ENCODE measurements at regions not wholly inside any gene's neighbourhood (a gene's known extent, or its start where the extent isn't known, plus 50 kb on each side); places are given as distances from the start of the nearest gene placed in this dataset.

- in situ Hi-C loops (cut with MboI; ENCODE audit: low sequenced_read_pairs) = no loop called here
These were observed 63.6 kb upstream of the ARID2 start for GRCh38 chr12:45665941-45666340.

GRCh38 chr12:45666396-45666795 is 63.1 kb upstream of the ARID2 start:
- in situ Hi-C loops (cut with MboI; ENCODE audit: low sequenced_read_pairs) = no loop called here

GRCh38 chr12:45666816-45667215 is 62.7 kb upstream of the ARID2 start:
- in situ Hi-C loops (cut with MboI; ENCODE audit: low sequenced_read_pairs) = no loop called here

- in situ Hi-C loops (cut with MboI; ENCODE audit: low sequenced_read_pairs) = no loop called here
These were observed 61.7 kb upstream of the ARID2 start for GRCh38 chr12:45667761-45668160.

GRCh38 chr12:45668641-45669040 is 60.9 kb upstream of the ARID2 start:
- in situ Hi-C loops (cut with MboI; ENCODE audit: low sequenced_read_pairs) = no loop called here

GRCh38 chr12:45669093-45669492 is 60.4 kb upstream of the ARID2 start:
- in situ Hi-C loops (cut with MboI; ENCODE audit: low sequenced_read_pairs) = no loop called here

GRCh38 chr12:45669792-45670191 is 59.7 kb upstream of the ARID2 start:
- in situ Hi-C loops (cut with MboI; ENCODE audit: low sequenced_read_pairs) = no loop called here

- in situ Hi-C loops (cut with MboI; ENCODE audit: low sequenced_read_pairs) = no loop called here
These were observed 59.0 kb upstream of the ARID2 start for GRCh38 chr12:45670346-45671065.

GRCh38 chr12:45671254-45671653 is 58.3 kb upstream of the ARID2 start:
- in situ Hi-C loops (cut with MboI; ENCODE audit: low sequenced_read_pairs) = no loop called here

GRCh38 chr12:45674181-45674977 is 55.1 kb upstream of the ARID2 start:
- in situ Hi-C loops (cut with MboI; ENCODE audit: low sequenced_read_pairs) = no loop called here

GRCh38 chr12:45675534-45675933 is 54.0 kb upstream of the ARID2 start:
- in situ Hi-C loops (cut with MboI; ENCODE audit: low sequenced_read_pairs) = no loop called here

Measured in HL-60/S4 treated with phorbol 12-myristate 13-acetate at 8.2 ng/mL for 4 days and 3 days (cell line).